IMR-90 (cell line): ENCODE measurements at regions not wholly inside any gene's neighbourhood (a gene's known extent, or its start where the extent isn't known, plus 50 kb on each side); places are given as distances from the start of the nearest gene placed in this dataset.

Experiments
- POLR2A ChIP-seq: IDR thresholded peaks from 2 replicates; pipeline ENCODE4 v1.6.1; 2012; ENCODE audit warnings: mild to moderate bottlenecking, low read depth, low read length
- RAD21 ChIP-seq: IDR thresholded peaks from 2 replicates; pipeline ENCODE4 v1.6.1; 2012; ENCODE audit warnings: low read length, improper control_type of control experiment

DNA sequence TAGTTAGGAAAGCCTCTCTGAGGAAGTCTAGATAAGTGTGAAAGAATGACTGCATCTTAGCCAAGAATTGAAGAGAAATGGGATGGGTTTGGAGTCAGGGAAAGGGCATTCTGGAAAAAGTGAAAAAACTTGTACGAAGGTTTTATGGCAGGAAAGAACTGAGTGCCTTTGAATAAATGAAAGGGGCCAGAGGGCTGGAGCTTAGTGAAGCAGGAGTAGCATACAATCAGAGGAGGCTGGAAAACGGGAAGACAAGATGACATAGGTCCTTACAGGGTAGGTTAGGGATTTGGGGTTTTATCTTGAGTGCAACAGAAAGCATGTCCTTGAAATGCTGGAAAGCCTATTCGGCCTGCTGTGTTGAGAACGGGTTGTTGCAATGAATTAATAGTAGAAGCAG, 152.6 kb upstream of the RND3 start:
- TF ChIP-seq RAD21 (no peak), POLR2A (no peak)
